Stimulated activated CD8-positive, alpha-beta memory T cell treated with anti-CD3 and anti-CD28 coated beads, Interleukin-2, amount 100 ng/mL, for 1 hour (primary cell): ENCODE measurements at regions not wholly inside any gene's neighbourhood (a gene's known extent, or its start where the extent isn't known, plus 50 kb on each side); places are given as distances from the start of the nearest gene placed in this dataset.

ENCODE experiments used
- DNase-seq, 2 donors: peaks; one replicate each; pipeline ENCODE4 v3.0.0-alpha.2; 2020; ENCODE audit warnings: low read depth in 2 of 2

DNA sequence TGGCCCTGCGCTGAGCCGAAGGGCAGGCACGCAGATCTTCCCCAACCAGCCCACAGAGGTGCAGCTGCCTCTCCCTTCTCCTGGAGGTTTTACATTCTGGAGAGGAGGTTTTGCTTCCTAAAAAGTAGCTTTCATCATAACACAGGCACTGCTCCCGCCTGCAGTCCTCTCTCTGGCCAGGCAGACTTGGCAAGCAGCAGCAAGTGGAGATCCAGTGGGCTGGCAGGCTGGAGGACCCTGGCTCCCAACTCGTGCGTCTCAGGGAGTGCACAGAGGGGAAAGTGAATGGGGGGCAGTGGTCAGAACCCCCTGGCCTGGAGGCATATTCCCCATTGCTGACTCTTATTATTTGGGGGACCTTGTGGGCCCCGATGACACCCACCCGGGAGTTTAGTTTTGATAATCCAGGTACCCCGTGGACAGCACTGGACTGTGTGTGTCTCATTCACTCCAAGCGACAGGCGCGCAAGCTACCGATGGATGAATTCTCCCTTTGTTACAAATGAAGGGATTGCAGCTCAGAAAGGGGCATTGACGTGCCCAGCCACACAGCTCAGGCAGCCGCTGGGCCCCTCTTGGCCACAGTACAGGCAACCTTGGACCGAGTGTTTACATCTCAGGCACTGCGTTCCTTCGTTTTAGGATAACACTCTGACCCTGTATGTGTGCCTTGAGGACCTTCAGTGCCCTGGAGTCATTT lies 1223.9 kb downstream of the BRD1 start:
- DNase-seq = no peak

GRCh38 chr22:48602805-48603518 lies 1224.7 kb downstream of the BRD1 start:
- no peak for DNase-seq

DNA sequence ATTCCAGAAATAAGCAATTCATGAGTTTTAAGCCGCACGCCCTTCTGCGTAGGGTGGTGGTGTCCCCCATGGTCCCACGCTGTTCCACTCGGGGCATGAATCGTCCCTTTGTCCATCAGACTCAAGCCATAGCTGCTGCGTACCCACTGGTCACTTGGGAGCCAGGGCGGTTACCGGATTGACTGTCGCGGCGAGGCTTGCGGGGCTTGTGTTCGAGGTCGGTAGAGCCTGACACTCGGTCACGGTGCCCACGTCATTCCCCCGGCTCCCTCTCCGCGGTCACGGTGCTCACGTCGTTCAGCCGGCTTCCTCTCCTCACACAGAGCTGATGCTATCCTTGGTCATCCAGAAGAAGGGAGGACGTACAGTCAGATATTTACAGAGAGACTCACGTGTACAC lies 1227.0 kb downstream of the BRD1 start:
- no peak for DNase-seq

DNA sequence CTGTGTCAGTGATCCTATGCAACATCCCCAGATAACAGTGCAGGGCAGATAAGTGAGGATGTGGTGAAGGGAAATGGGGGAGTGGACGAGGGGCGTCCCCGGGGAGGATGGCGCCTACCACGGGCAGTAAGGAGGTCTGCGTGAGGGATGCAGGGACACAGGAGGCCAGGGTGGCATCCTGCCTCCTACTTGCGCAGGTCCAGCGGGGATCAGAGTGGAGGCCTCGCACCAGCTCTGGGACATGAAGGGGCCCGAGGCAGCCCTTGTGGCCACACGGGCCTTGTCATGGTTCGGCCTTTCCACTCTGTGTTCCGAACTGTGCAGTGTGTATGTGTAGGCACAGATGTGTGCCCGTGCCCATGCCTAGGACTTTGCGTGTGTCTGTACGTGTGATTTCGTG lies 1227.5 kb downstream of the BRD1 start:
- no peak for DNase-seq

GRCh38 chr22:48599346-48599745 lies 1228.3 kb downstream of the BRD1 start:
- no peak for DNase-seq

DNA sequence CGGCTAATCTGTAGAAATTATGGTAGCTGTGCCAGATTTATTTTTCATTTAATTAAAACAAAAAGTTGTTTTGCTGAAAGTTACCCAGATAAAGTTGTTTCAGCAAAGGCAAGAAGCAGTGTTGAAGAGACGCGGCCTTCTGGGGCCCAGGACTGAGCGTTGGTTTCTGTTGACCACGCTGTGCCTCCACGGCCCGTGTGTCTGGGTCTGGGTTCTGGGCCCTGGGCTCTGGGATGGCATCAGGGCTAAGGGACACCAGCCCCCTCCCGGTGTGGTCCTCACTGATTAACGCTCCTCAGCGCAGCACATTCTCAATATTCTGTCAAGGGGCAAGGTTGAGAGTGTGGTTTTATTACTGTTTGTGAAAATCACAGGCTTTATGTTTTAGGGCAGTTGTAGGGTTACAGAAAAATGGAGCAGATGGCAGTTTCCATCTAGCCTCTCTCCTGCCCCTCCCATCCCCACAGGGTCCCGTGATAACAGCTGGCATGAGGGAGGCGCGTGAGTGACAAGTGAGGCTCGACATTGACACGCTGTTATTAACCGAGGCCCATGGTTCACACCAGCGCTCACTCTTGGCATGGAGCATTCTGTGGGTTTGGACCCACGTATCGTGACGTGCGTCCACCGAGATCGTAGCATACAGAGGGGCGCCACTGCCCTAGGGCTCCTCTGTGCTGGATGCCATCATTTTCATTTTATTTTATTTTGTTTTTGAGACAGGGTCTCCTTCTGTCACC lies 1231.4 kb downstream of the BRD1 start:
- no peak for DNase-seq

GRCh38 chr22:48595511-48595905 lies 1232.2 kb downstream of the BRD1 start:
- no peak for DNase-seq

DNA sequence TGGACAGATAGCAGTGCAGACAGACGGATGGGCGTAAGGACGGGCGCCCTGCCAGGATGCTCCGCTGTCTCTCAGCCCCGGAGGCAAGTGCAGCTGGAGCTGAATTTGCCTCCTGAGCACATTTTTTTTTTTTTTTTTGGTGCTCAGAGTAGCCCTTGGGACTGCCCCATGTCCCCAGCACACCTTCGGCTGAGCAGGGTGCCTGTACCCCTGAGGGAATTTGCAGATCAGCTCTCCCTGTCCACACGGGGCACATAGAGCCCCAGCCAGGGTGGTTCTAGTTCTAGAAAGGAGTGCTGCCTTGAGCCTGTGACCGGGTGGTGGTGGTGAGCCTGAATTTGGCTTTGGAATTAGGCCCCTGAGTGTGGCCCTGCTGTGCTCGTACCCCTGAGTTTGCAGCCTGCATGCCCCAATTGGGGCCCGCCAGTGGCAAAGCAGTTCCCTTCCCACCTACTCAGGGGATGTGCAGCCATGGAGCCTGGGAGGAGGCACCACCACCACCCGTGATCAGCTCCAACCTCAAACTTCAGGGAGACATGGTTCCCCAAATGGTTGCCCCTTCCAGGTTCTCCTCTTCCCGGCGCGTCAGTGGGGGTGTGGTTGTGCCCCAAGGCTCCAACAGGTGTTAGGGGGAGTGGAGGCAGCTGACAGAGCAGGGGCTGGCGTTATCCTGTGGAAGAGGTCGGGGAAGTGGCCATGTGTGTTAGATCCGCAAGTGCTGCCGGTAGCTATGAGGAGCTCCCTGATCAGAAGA lies 1232.7 kb downstream of the BRD1 start:
- no peak for DNase-seq

- DNase-seq = no peak
Observed at GRCh38 chr22:48594016-48594756, 1233.5 kb downstream of the BRD1 start.

GRCh38 chr22:48593551-48593950 lies 1234.1 kb downstream of the BRD1 start:
- no peak for DNase-seq

GRCh38 chr22:48592931-48593330 lies 1234.7 kb downstream of the BRD1 start:
- no peak for DNase-seq

- DNase-seq = no peak
Observed at GRCh38 chr22:48592488-48592887, 1235.2 kb downstream of the BRD1 start.

GRCh38 chr22:48592066-48592345 lies 1235.7 kb downstream of the BRD1 start:
- DNase-seq = no peak

DNA sequence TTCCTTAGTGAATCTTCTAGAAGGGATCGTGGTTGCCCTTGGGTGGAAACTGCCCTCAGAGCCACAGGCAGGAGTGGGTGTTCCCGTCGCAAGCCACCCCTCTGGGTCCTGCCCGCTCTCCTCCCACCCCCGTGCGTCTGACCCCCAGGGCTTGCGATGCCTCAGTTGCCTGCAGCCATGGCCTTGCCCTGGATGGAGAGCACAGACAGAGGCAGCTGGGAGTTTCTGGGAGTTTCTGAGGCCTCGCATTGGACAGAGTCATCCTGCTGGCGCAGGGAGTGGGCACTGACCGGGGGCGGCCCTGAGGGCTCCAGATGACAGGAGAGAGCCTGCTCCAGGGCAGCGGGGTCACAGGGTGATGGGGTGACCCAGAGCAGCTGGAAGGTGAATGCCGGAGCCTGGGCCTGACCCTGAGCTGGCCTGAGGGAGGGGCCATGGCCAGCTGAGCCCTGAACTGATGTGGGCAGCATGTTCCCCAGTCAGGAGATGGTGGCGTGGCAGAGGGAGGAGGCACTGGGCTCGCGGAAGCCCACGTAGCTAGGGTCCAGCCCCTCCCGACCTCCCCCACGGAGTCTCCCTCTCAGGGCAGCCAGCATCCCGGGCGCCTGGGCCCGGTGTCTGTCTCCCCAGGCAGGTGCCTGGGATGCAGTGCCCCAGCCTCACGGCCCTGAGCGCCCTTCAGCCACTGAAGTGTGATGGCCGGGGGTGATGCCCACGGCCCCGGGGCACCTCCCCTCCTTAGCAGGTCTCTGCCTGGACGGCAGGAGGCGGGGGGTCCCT lies 1236.2 kb downstream of the BRD1 start:
- DNase-seq = no peak

GRCh38 chr22:48589901-48590300 lies 1237.8 kb downstream of the BRD1 start:
- DNase-seq = no peak

DNA sequence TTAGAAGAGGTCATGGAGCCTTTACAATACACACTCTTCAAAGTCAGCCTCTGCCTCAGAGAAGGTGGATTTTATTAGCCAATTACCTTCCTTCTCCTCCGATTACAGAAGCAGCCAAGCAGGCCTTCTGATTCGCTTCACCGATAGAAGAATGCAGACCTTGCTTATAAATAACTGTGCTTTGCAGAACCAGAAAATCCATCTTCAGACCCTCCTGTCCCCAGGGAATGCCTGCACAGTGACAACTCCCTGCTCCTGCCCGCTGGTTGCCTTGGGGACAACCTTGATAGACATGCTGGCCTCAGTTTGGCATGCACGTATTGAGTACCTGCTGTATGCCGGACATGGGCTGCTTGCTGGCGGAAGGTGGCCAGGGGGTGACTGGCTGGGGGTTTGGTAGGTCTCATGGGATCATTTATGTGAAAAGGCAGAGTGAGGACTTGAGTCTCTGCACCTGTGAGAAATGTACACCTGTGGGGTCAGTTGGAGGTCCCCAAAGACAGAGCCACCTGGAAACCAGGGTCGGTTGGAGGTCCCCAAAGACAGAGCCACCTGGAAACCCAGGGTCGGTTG lies 1238.7 kb downstream of the BRD1 start:
- DNase-seq = no peak

- no peak for DNase-seq
Observed at GRCh38 chr22:48588151-48588877, 1239.4 kb downstream of the BRD1 start.

- no peak for DNase-seq
Observed at GRCh38 chr22:48587236-48587865, 1240.3 kb downstream of the BRD1 start.

DNA sequence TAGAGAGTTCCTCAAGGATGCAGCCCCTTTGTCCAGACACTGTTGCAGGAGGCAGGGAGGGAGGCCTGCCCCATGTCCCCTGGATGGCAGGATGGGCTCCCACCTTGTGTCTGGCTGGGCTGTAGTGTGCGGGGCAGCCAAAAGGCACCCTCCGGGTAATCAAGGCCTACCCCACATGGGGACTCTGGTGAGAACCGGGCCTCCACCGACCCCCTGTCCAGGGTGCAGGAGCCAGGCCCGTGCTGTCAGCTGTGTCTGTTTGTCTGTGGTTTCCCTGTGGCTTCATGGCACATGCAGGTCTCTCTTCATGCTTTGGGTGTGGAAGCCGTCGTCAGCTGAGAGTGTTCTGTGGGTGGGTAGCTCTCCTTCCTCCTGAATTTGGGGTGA lies 1240.9 kb downstream of the BRD1 start:
- no peak for DNase-seq
